ENCODE measurements at regions not wholly inside any gene's neighbourhood (a gene's known extent, or its start where the extent isn't known, plus 50 kb on each side); places are given as distances from the start of the nearest gene placed in this dataset.

- Histone ChIP-seq H3K27ac (no peak overlapping the region), H3K4me1 (peaks cover under 1 to 15% of the 10 kb centered on the region in 2 donors), H3K36me3 (no peaks in the 10 kb centered on the region), H3K27me3 (no peaks in the 10 kb centered on the region), H3K9me3 (no peaks in the 10 kb centered on the region), H3K4me3 (replicated peaks in 1 of 3) (no peak overlapping the region)
- WGBS, 2 donors = 88 to 92% methylated on average over 4 of the region's 4 CpGs
- intact Hi-C loops (cut with DNase I) = no loop called here
- no peak for DNase-seq
- no peak for TF ChIP-seq CTCF (IDR thresholded peaks at IDR 0.05)
- no peak for TF ChIP-seq POLR2A (IDR thresholded peaks at IDR 0.05)
These were observed 83.6 kb upstream of the CACUL1 start for GRCh38 chr10:118838364-118838763.

DNA sequence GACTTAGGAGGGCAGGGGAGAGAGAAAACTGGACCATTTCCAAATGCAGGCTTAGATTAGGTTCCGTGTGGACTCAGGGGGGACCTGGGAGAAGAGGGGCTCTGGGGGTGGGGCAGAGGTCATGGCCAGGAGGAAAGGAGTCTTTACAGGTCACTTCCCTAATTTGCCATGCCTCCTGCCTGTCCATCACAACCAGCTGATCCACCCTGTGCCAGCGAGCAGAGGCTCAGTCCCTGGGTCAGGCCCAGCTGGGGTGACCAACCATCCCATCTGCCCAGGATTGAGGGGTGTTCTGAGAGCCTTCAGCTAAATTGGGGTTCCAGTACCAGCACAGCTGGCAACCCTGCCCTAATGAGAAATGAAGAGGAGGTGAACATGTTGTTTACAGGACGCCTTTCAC lies 84.6 kb upstream of the CACUL1 start:
- intact Hi-C loops (cut with DNase I) = no loop called here
- no peaks in the 10 kb centered on the region for H3K9me3 ChIP-seq
- no peak for TF ChIP-seq CTCF (IDR thresholded peaks at IDR 0.05)
- TF ChIP-seq POLR2A (IDR thresholded peaks at IDR 0.05) = no peak
- no peaks in the 10 kb centered on the region for H3K36me3 ChIP-seq
- H3K27me3 ChIP-seq = no peaks in the 10 kb centered on the region
- H3K27ac ChIP-seq = no peak overlapping the region
- WGBS, 2 donors = 85 to 90% methylated on average over 3 of the region's 3 CpGs
- no peak for DNase-seq
- H3K4me3 ChIP-seq (replicated peaks in 1 of 3) = no peak overlapping the region
- peaks cover 7 to 23% of the 10 kb centered on the region in 2 donors for H3K4me1 ChIP-seq

DNA sequence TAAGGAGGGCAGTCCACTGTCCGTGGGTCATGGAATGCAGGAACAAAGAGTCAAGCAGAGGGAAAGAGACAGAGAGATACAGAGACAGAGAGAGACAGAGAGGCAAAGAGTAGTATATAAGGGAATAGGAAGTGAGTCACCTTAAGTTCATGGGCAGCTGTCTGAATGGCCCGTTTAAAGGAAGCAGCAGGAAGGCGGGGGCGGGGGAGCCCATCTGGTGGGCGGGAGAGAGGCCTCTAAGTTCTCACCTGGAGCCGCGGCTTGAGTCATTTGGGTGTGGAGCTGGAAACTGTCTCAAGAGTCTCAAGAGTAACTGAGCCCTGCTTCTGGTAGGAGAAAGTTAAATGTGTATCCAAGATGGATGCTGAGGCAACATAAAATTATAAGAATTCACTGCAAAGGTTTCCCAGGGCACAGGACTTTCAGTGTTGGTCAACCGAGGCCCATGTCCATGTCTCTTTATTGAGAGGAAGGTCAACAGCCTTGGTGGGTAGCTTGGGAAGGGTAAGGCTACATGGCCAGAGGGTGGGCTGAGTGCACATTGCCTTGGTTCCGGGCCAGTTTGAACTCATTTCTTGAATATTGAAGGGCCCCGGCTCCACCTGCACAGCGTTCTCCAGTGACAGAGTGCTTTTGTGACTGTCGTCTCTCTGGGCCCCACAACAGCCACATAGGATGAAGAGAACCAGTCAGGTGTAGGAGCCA lies 85.5 kb upstream of the CACUL1 start:
- Histone ChIP-seq H3K4me1 (peaks cover 16 to 31% of the 10 kb centered on the region in 2 donors), H3K36me3 (no peaks in the 10 kb centered on the region), H3K9me3 (no peaks in the 10 kb centered on the region), H3K27me3 (no peaks in the 10 kb centered on the region), H3K27ac (no peak overlapping the region), H3K4me3 (replicated peaks in 1 of 3) (no peak overlapping the region)
- TF ChIP-seq CTCF (IDR thresholded peaks at IDR 0.05) = no peak
- TF ChIP-seq POLR2A (IDR thresholded peaks at IDR 0.05) = no peak
- no peak for DNase-seq
- intact Hi-C loops (cut with DNase I) = no loop called here
- 81 to 82% methylated on average over 12 of the region's 12 CpGs for WGBS, 2 donors

DNA sequence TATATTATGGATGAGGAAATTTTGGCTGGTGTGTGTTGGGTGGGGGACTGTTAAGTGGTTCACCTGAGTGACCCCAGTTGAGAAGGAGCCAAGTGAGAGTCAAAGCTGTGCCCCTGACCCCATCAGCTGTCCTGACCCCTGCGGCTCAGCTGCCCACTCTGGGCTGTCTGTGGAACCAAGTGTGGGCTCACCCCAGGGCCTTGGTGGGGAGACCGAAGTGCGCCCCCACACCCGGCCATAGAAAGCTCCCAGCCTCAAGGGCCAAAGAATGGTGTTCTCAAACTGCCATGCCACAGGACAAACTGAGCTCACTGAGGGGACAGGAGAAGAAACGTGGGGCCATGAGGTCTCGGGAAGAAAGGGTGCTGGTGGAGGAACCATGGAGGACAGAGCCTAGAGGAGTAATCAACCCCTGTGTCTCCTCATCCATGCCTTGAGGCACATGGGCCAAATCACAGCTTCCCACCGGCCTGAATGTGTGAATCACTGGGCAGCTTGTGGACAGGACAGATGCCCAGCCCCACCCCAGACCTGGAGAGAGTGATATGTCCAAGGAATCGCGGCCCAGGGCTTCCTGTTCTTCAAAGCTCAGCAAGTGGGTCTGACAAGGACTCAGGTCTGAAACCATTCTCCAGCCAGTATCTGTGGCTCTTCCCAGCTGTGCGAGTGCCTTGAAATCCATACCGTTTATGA lies 86.2 kb upstream of the CACUL1 start:
- no peaks in the 10 kb centered on the region for H3K27me3 ChIP-seq
- intact Hi-C loops (cut with DNase I) = no loop called here
- DNase-seq = no peak
- no peak overlapping the region for H3K4me3 ChIP-seq (replicated peaks in 1 of 3)
- TF ChIP-seq POLR2A (IDR thresholded peaks at IDR 0.05) = no peak
- no peak for TF ChIP-seq CTCF (IDR thresholded peaks at IDR 0.05)
- H3K9me3 ChIP-seq = no peaks in the 10 kb centered on the region
- no peak overlapping the region for H3K27ac ChIP-seq
- peaks cover 21 to 32% of the 10 kb centered on the region in 2 donors for H3K4me1 ChIP-seq
- no peaks in the 10 kb centered on the region for H3K36me3 ChIP-seq
- WGBS, 2 donors = 93 to 97% methylated on average over 8 to 11 of the region's 11 CpGs

Measured in thyroid gland (tissue), 4 donors.